Vagina (tissue), 2 donors: ENCODE measurements at regions not wholly inside any gene's neighbourhood (a gene's known extent, or its start where the extent isn't known, plus 50 kb on each side); places are given as distances from the start of the nearest gene placed in this dataset.

Experiments
- CTCF ChIP-seq, 3 experiments: fragments of 450-650 bp in 2 of 3; fragments of 200-600 bp in 1 of 3; sonication (generic) in 1 of 3; IDR thresholded peaks; one replicate each; pipeline ENCODE4 v1.5.1; 2017 to 2019; ENCODE audit warnings: antibody characterized with exemption in 3 of 3, mild to moderate bottlenecking in 2 of 3, moderate library complexity in 2 of 3
- POLR2A ChIP-seq, 2 donors: fragments of 450-650 bp; IDR thresholded peaks; one replicate each; pipeline ENCODE4 v1.6.1; 2017; ENCODE audit warnings: antibody characterized with exemption in 2 of 2, mild to moderate bottlenecking in 2 of 2, moderate library complexity in 2 of 2
- POLR2AphosphoS5 ChIP-seq, 2 donors: sonication (generic); formaldehyde crosslinking; IDR thresholded peaks; one replicate each; pipeline ENCODE4 v1.9.0; 2017; ENCODE audit warnings: antibody characterized with exemption in 2 of 2, mild to moderate bottlenecking in 2 of 2, low read depth in 1 of 2; ENCODE audit not compliant: insufficient read depth in 1 of 2

- TF ChIP-seq POLR2AphosphoS5 (IDR thresholded peaks at IDR 0.05; ENCODE audit: insufficient read depth in 1 of 2, low read depth in 1 of 2) (no peak), CTCF (IDR thresholded peaks at IDR 0.05) (no peak), POLR2A (IDR thresholded peaks at IDR 0.05) (no peak)
These were observed 90.0 kb upstream of the MYL10 start for GRCh38 chr7:101719123-101719470.
